ENCODE measurements at regions not wholly inside any gene's neighbourhood (a gene's known extent, or its start where the extent isn't known, plus 50 kb on each side); places are given as distances from the start of the nearest gene placed in this dataset.

- TF ChIP-seq GATA2 (IDR thresholded peaks at IDR 0.05; ENCODE audit: low read depth, low read length) = no peak
- no peak for TF ChIP-seq GATA3 (IDR thresholded peaks at IDR 0.05; ENCODE audit: low read depth, low read length)
These were observed 642.8 kb downstream of the KCNT2 start for GRCh38 chr1:195965475-195965874.
